GM18505 (cell line): ENCODE measurements at regions not wholly inside any gene's neighbourhood (a gene's known extent, or its start where the extent isn't known, plus 50 kb on each side); places are given as distances from the start of the nearest gene placed in this dataset.

Source experiments
- ATAC-seq: cut with Tn5 transposase; IDR thresholded peaks from one replicate; pipeline ENCODE4 v1.9.1; 2021; ENCODE audit not compliant: unreplicated experiment
- POLR2A ChIP-seq: IDR thresholded peaks from 4 replicates; pipeline ENCODE4 v1.6.1; 2011; ENCODE audit warnings: borderline replicate concordance; ENCODE audit not compliant: insufficient read depth, insufficient read length; ENCODE audit errors: extremely low read depth

GRCh38 chr20:52294106-52294628 lies 102.6 kb upstream of the ZFP64 start:
- TF ChIP-seq POLR2A = no peak
- ATAC-seq = no peak

GRCh38 chr20:52291109-52291508 lies 99.5 kb upstream of the ZFP64 start:
- no peak for TF ChIP-seq POLR2A
- no peak for ATAC-seq

GRCh38 chr20:52290569-52290968 lies 99.0 kb upstream of the ZFP64 start:
- TF ChIP-seq POLR2A = no peak
- no peak for ATAC-seq

- ATAC-seq = no peak
Observed at GRCh38 chr20:52289956-52290565, 98.5 kb upstream of the ZFP64 start.

GRCh38 chr20:52280407-52280806 lies 88.8 kb upstream of the ZFP64 start:
- no peak for TF ChIP-seq POLR2A
- ATAC-seq = no peak

More at GRCh38 chr20:52289956-52290565, 98.5 kb upstream of the ZFP64 start:
- TF ChIP-seq POLR2A = no peak

- no peak for ATAC-seq
- TF ChIP-seq POLR2A = no peak
Observed at GRCh38 chr20:52279706-52280105, 88.1 kb upstream of the ZFP64 start.

- TF ChIP-seq POLR2A = no peak
- no peak for ATAC-seq
Observed at GRCh38 chr20:52275181-52275691, 83.7 kb upstream of the ZFP64 start.

GRCh38 chr20:52270696-52271095 lies 79.1 kb upstream of the ZFP64 start:
- no peak for TF ChIP-seq POLR2A

GRCh38 chr20:52270001-52270606 lies 78.5 kb upstream of the ZFP64 start:
- TF ChIP-seq POLR2A = no peak
- ATAC-seq = no peak

More at GRCh38 chr20:52270696-52271095, 79.1 kb upstream of the ZFP64 start:
- ATAC-seq = no peak

GRCh38 chr20:52269321-52269720 lies 77.7 kb upstream of the ZFP64 start:
- no peak for TF ChIP-seq POLR2A
- no peak for ATAC-seq

- TF ChIP-seq POLR2A = no peak
- no peak for ATAC-seq
Observed at GRCh38 chr20:52268184-52268749, 76.7 kb upstream of the ZFP64 start.

- TF ChIP-seq POLR2A = no peak
Observed at GRCh38 chr20:52267418-52267817, 75.8 kb upstream of the ZFP64 start.

GRCh38 chr20:52263757-52264156 lies 72.2 kb upstream of the ZFP64 start:
- TF ChIP-seq POLR2A = no peak
- no peak for ATAC-seq

More at GRCh38 chr20:52267418-52267817, 75.8 kb upstream of the ZFP64 start:
- ATAC-seq = no peak

GRCh38 chr20:52261792-52262191 lies 70.2 kb upstream of the ZFP64 start:
- ATAC-seq = no peak

More at GRCh38 chr20:52261792-52262191, 70.2 kb upstream of the ZFP64 start:
- TF ChIP-seq POLR2A = no peak
